DMS153 treated with DMSO at 0.1 percent for 48 hours (cell line): ENCODE measurements at regions not wholly inside any gene's neighbourhood (a gene's known extent, or its start where the extent isn't known, plus 50 kb on each side); places are given as distances from the start of the nearest gene placed in this dataset.
"Not testable (repeated sequence)": the region's sequence is repeated elsewhere in the genome, so short reads cannot be mapped to it uniquely, and the experiment has no call there.

Experiments used
- DNase-seq: peaks from one replicate; lab custom pipeline; 2025; ENCODE audit not compliant: unreplicated experiment; lab: John Stamatoyannopoulos, UW

- no peak for DNase-seq
Observed at GRCh38 chr3:3346556-3346955, 167.1 kb upstream of the CRBN start.

- no peak for DNase-seq
Observed at GRCh38 chr3:3342141-3342540, 162.7 kb upstream of the CRBN start.

- DNase-seq = no peak
Observed at GRCh38 chr3:3340965-3341895, 161.7 kb upstream of the CRBN start.

GRCh38 chr3:3340526-3340925 is 161.0 kb upstream of the CRBN start:
- no peak for DNase-seq

- no peak for DNase-seq
Observed at GRCh38 chr3:3335903-3336302, 156.4 kb upstream of the CRBN start.

- DNase-seq = no peak
Observed at GRCh38 chr3:3334491-3334890, 155.0 kb upstream of the CRBN start.

- no peak for DNase-seq
Observed at GRCh38 chr3:3333571-3333970, 154.1 kb upstream of the CRBN start.

GRCh38 chr3:3316521-3316920 is 137.0 kb upstream of the CRBN start:
- no peak for DNase-seq

- DNase-seq = no peak
Observed at GRCh38 chr3:3315846-3316245, 136.4 kb upstream of the CRBN start.

GRCh38 chr3:3309887-3310286 is 130.4 kb upstream of the CRBN start:
- no peak for DNase-seq

- DNase-seq = no peak
Observed at GRCh38 chr3:3308809-3309208, 129.3 kb upstream of the CRBN start.

- DNase-seq = no peak
Observed at GRCh38 chr3:3307491-3307890, 128.0 kb upstream of the CRBN start.

GRCh38 chr3:3305841-3306240 is 126.3 kb upstream of the CRBN start:
- no peak for DNase-seq

- DNase-seq = no peak
Observed at GRCh38 chr3:3305084-3305483, 125.6 kb upstream of the CRBN start.

- DNase-seq = no peak
Observed at GRCh38 chr3:3303636-3304035, 124.1 kb upstream of the CRBN start.

GRCh38 chr3:3302964-3303363 is 123.5 kb upstream of the CRBN start:
- no peak for DNase-seq

GRCh38 chr3:3301476-3301875 is 122.0 kb upstream of the CRBN start:
- DNase-seq = no peak

GRCh38 chr3:3296979-3297381 is 117.5 kb upstream of the CRBN start:
- no peak for DNase-seq

GRCh38 chr3:3295586-3295985 is 116.1 kb upstream of the CRBN start:
- DNase-seq = no peak

GRCh38 chr3:3291756-3292283 is 112.3 kb upstream of the CRBN start:
- not testable (repeated sequence) for DNase-seq

GRCh38 chr3:3288255-3288654 is 108.8 kb upstream of the CRBN start:
- no peak for DNase-seq

- DNase-seq = no peak
Observed at GRCh38 chr3:3286014-3286413, 106.5 kb upstream of the CRBN start.

- DNase-seq = no peak
Observed at GRCh38 chr3:3281024-3281423, 101.5 kb upstream of the CRBN start.
